Muscle layer of colon (tissue), 2 donors: ENCODE measurements at regions not wholly inside any gene's neighbourhood (a gene's known extent, or its start where the extent isn't known, plus 50 kb on each side); places are given as distances from the start of the nearest gene placed in this dataset.

Source experiments
- H3K27ac ChIP-seq: one replicate; pipeline ENCODE4 v1.7.0; 2013; ENCODE audit warnings: low read depth, mild to moderate bottlenecking, low read length, moderate library complexity
- H3K27me3 ChIP-seq, 2 donors: one replicate each; pipeline ENCODE4 v1.7.0; 2013; ENCODE audit warnings: low read length in 2 of 2, mild to moderate bottlenecking in 2 of 2; ENCODE audit not compliant: insufficient read depth in 2 of 2, control insufficient read depth in 1 of 2
- H3K36me3 ChIP-seq: one replicate; pipeline ENCODE4 v1.7.0; 2013; ENCODE audit warnings: mild to moderate bottlenecking, low read length; ENCODE audit not compliant: insufficient read depth
- H3K4me1 ChIP-seq: one replicate; pipeline ENCODE4 v1.7.0; 2013; ENCODE audit warnings: mild to moderate bottlenecking, low read length; ENCODE audit not compliant: insufficient read depth
- H3K4me3 ChIP-seq, 2 donors: one replicate each; pipeline ENCODE4 v1.7.0; 2013; ENCODE audit warnings: low read length in 2 of 2, low read depth in 1 of 2, mild to moderate bottlenecking in 1 of 2, moderate library complexity in 1 of 2
- H3K9ac ChIP-seq: one replicate; pipeline ENCODE4 v1.7.0; 2013; ENCODE audit warnings: low read length
- H3K9me3 ChIP-seq: one replicate; pipeline ENCODE4 v1.7.0; 2013; ENCODE audit warnings: mild to moderate bottlenecking, low read length
- donor health status: abdominal sarcoma.
- donor health status: Adenocarcinoma of cecum.

DNA sequence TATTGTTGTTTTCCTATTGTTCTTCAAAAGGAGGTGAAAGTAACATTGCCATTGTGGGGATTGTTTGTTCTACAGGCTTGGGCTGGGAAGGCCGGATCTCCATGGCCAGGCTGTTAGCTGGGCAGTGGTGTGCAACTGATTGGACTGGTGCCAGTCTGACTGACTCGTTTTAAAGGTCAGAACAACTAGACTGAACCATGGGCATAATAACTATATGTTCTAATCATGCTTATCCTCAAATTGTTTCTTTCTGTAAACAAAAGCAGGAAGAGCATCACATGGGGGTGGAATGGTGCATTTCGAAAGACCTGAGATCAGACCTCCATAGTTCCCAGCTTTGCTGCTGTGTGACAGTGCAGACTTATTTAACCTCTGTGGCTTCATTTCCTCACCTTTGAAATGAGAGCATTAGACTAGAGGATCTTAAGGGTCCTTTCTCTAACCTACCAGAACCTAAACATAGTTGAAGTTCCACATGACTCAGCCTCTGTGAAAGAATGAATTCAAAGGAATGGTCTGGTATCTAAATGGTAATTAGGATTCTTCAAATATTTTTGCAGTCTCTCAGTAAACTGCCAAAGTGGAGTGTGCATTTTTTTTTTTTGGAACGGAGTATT, 66.7 kb upstream of the PGRMC2 start:
- H3K36me3 ChIP-seq, result no peaks in the 10 kb centered on the region
- H3K9ac ChIP-seq, result no peak overlapping the region
- H3K4me1 ChIP-seq, result no peaks in the 10 kb centered on the region
- H3K4me3 ChIP-seq, result no peak overlapping the region
- no peak overlapping the region for H3K27ac ChIP-seq
- H3K9me3 ChIP-seq, result no peaks in the 10 kb centered on the region
- no peaks in the 10 kb centered on the region for H3K27me3 ChIP-seq

DNA sequence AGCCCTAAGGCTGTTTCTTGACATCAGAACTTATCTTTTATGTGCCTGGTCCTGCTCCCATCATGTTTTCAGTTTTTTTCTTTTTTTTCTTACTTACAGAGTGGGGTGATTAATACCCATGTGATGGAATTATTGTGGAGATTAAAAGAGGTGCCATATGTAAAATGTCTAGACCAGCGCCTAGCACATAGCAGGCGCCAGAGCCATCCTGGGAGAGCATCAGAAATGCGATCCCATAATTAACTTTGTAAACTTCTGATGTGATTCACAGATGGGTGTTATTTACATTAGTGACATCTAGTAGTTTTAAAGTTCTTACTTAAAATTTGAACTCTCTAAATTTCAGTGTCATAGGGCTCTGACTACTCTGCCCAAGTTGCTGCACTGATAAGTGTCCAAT, 66.2 kb upstream of the PGRMC2 start:
- H3K36me3 ChIP-seq, result no peaks in the 10 kb centered on the region
- no peaks in the 10 kb centered on the region for H3K4me1 ChIP-seq
- no peak overlapping the region for H3K9ac ChIP-seq
- H3K27ac ChIP-seq, result no peak overlapping the region
- no peaks in the 10 kb centered on the region for H3K27me3 ChIP-seq
- no peak overlapping the region for H3K4me3 ChIP-seq
- no peaks in the 10 kb centered on the region for H3K9me3 ChIP-seq

DNA sequence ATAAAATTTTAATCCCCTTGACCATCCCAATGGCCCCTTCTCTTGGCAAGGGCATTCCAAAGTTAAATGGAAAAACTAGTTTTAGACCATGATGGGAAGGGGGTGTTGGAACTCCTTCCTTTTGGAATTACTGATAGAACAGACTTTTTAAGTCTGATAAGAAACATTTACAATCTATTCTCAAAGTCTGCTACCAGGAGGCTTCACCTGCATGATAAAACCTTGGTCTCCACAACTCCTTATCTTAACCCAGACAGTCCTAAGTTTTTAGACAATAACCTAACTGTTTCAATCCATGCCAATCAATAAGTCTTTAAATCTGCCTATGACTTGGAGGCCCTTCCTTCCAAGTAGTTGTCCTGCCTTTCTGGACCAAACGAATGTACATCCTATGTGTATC, 63.9 kb upstream of the PGRMC2 start:
- H3K27me3 ChIP-seq, result no peaks in the 10 kb centered on the region
- no peak overlapping the region for H3K27ac ChIP-seq

DNA sequence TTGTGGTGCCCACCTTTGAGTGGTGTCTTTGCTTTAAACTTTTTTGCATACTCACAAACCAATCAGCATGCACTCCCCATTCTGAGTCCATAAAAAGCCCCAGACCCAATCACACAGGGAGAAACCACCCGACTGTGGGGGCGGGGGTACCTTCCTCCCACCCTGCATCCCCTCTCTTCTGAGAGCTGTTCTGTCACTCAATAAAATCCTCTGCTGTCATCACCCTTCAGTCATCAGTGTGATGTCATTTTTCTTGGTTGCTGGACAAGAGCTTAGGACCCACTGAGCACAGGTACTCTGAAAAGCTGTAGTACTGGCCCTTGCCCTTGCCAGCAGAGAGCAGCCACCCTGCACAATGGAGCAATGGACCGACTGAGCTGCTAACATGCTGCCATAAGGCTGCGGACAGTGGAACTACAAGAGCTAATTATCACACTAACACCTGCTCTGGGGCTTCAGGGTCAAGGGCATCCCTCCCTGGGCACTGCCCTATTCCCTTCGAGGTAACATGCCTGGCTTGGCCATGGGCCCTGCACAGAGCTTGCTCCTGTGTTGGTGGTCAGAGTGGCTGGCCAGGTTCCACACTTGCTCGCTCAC, 62.9 kb upstream of the PGRMC2 start:
- H3K4me3 ChIP-seq, result no peak overlapping the region

More for the DNA sequence above, 63.9 kb upstream of the PGRMC2 start:
- Histone ChIP-seq H3K4me3 (no peak overlapping the region), H3K36me3 (no peaks in the 10 kb centered on the region), H3K4me1 (peaks cover 5% of the 10 kb centered on the region), H3K9me3 (no peaks in the 10 kb centered on the region), H3K9ac (no peak overlapping the region)

DNA sequence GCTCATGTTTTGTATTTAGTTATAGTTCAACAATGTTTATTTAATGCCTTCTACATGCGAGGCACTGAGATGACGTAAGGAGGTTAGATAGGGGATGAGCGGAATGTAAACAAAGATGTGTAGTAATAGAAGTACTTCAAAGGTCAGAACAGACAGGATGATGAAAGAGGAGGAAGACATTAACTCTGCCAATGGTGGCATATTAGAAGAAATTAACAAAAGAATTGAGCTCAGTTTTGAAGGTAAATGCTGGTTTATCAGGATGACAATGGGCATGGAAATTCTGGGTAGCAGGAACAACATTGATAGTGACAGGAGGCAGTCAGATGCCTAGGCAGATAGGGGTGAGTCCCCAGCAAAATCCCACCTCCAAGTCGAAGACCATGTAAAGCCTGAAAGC, 62.3 kb upstream of the PGRMC2 start:
- Histone ChIP-seq H3K9me3 (no peaks in the 10 kb centered on the region), H3K27me3 (no peaks in the 10 kb centered on the region), H3K27ac (no peak overlapping the region), H3K36me3 (no peaks in the 10 kb centered on the region), H3K9ac (no peak overlapping the region), H3K4me1 (peaks cover 5% of the 10 kb centered on the region), H3K4me3 (no peak overlapping the region)

More for the DNA sequence above, 62.9 kb upstream of the PGRMC2 start:
- Histone ChIP-seq H3K9me3 (no peaks in the 10 kb centered on the region), H3K9ac (no peak overlapping the region), H3K36me3 (no peaks in the 10 kb centered on the region), H3K27me3 (no peaks in the 10 kb centered on the region), H3K27ac (no peak overlapping the region), H3K4me1 (peaks cover 5% of the 10 kb centered on the region)

DNA sequence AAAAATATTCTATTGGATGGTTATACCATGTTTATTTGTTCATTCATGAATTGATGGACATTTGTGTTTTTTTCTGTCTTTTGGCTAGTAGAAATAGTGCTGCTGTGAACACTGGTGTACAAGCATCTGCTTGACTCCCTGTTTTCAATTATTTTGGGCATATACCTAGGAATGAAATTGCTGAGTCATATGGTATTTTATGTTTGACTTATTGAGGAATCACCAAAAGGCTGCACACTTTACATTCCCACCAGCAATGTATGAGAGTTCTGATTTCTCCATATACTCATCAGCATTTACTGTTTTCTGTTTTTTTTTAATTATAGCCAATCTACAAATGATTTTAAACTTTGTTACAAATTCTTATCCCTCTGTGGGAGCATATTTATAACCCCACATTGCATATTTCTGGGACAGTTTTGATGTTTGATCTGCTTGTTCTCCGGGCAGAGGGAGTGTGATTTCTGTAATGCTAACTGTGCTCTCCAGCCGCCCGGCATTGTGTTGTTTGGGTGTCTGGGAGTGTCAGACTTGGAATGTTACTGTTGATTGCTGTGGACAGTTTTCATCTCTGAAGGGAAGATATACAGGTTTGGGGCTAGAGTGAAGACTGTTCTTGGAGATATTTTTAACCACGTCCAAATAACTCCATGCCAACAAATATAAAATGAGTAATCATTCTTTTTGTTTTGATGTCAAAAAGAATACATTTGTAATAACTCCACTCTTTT, 60.5 kb upstream of the PGRMC2 start:
- H3K27ac ChIP-seq, result no peak overlapping the region
- H3K27me3 ChIP-seq, result no peaks in the 10 kb centered on the region
- no peaks in the 10 kb centered on the region for H3K36me3 ChIP-seq
- no peak overlapping the region for H3K4me3 ChIP-seq
- H3K4me1 ChIP-seq, result peaks cover 5% of the 10 kb centered on the region
- H3K9ac ChIP-seq, result no peak overlapping the region
- no peaks in the 10 kb centered on the region for H3K9me3 ChIP-seq

DNA sequence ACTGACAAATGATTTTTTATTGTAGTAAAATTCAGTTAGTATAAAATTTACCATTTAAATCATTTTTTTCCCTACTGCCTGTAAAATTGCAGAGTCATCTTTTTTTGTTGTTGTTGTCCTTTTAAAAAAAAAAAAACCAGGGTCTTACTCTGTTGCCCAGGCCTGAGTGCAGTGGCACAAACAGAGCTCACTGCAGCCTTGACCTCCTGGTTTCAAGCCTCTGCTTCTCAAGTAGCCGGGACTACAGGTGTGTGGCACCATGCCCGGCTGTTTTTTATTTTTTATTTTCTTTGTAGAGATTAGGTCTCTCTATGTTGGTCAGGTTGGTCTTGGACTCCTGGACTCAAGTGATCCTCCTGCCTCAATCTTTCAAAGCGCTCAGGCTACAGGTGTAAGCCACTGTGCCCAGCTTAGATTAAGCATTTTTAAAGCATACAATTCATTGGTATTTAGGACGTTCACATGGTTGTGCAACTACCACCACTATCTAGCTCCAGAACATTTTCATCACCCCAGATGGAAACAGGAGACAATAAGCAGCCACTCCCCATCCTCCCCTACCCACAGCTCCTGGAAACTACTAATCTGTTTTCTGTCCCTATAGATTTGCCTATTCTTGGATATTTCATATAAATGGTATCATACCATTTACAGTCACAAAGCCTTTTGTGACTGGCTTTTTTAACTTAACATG, 59.7 kb upstream of the PGRMC2 start:
- Histone ChIP-seq H3K9me3 (no peaks in the 10 kb centered on the region), H3K27ac (no peak overlapping the region), H3K9ac (no peak overlapping the region), H3K36me3 (no peaks in the 10 kb centered on the region), H3K4me3 (no peak overlapping the region), H3K27me3 (no peaks in the 10 kb centered on the region), H3K4me1 (peaks cover 5% of the 10 kb centered on the region)

DNA sequence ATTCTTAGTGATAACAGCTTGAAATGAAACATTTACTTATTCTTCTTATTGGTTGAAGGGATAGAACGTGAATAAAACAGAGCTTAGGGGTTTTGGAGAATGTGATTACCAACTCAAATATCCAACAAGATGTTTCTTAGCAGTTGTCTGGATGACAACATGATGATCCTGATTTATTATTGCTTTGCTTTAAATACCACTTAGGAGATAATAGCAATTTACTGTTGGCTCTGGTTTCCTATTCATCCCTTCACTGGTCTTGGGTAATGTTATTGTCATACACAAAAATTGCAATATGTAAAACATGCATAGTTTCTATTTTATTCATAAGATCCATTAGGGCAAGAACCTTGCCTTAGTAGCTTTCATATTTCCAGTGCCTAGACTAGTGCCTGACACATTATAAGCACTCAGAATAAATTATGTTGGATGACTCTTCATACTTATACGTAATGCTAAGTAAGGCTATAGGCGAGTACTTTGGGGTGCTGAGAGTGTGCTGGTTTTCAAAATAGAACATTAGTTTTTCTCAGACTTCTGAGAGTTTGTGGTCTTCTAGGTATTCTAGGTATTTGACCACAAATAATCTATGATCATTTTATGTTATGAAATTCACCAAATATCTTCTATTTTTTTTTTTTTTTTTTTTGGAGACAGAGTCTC, 58.6 kb upstream of the PGRMC2 start:
- no peak overlapping the region for H3K9ac ChIP-seq
- H3K9me3 ChIP-seq, result no peaks in the 10 kb centered on the region
- H3K4me3 ChIP-seq, result no peak overlapping the region
- no peaks in the 10 kb centered on the region for H3K27me3 ChIP-seq
- peaks cover 5% of the 10 kb centered on the region for H3K4me1 ChIP-seq
- H3K27ac ChIP-seq, result no peak overlapping the region
- H3K36me3 ChIP-seq, result no peaks in the 10 kb centered on the region

DNA sequence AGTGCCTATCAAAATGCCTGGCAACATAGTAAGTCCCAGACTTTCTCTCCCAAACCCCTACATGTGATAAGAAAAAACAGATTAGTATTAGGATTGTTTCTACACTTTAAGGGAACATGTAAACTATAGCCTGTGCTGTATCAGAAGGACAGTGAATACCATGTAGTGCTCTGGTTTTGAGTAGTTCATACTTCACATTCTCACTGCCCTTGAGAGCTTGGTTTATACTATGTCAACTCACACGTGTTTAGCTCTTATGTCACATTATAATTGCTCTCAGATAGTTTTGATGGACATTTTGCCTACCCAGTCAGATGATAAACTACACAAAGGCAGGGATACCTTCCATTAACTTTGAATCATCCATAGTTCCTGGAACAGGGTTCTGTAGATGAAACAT, 58.0 kb upstream of the PGRMC2 start:
- peaks cover 5% of the 10 kb centered on the region for H3K4me1 ChIP-seq
- H3K9me3 ChIP-seq, result no peaks in the 10 kb centered on the region
- no peak overlapping the region for H3K4me3 ChIP-seq
- no peak overlapping the region for H3K9ac ChIP-seq
- H3K36me3 ChIP-seq, result no peaks in the 10 kb centered on the region
- H3K27me3 ChIP-seq, result no peaks in the 10 kb centered on the region
- H3K27ac ChIP-seq, result no peak overlapping the region

DNA sequence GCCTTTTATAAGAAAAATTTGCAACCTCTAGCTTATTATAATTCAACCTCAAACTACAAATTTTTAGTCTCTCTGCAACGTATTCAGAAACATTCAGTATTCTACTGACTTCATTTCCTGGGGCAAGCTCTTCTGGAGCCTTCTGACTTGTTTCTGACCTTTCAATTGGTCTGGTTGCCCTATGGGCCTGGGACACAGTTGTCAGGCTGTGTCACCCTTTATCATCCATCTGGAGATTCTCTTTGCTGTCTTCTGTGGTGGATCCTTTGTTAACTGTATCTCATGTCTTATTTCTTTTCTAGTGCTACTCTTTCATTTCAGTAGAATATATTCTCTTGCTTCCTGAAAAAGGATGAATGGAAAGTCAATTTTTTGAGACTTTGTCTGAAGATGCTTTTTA, 55.1 kb upstream of the PGRMC2 start:
- Histone ChIP-seq H3K9me3 (no peaks in the 10 kb centered on the region), H3K27me3 (no peaks in the 10 kb centered on the region), H3K9ac (no peak overlapping the region), H3K4me1 (no peaks in the 10 kb centered on the region), H3K36me3 (no peaks in the 10 kb centered on the region), H3K27ac (no peak overlapping the region), H3K4me3 (no peak overlapping the region)

DNA sequence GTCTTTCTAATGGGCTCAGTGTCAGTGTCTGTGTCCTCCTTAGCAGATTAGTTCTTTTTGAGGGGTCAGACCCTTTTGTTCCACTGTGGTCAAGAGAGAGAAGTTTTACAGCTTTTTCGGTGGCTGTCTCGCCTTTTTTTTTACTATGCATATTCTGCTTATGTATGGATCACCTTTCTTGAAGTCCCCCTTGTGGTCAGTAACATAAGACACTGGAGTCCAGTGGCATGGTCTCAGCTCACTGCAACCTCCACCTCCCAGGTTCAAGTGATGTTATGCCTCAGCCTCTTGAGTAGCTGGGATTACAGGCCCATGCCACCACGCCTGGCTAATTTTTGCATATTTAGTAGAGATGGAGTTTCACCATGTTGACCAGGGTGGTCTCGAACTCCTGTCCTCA, 54.0 kb upstream of the PGRMC2 start:
- Histone ChIP-seq H3K27ac (no peak overlapping the region), H3K36me3 (no peaks in the 10 kb centered on the region), H3K9me3 (no peaks in the 10 kb centered on the region), H3K4me3 (no peak overlapping the region), H3K4me1 (no peaks in the 10 kb centered on the region), H3K9ac (no peak overlapping the region), H3K27me3 (no peaks in the 10 kb centered on the region)
